Panc1 (cell line): ENCODE measurements at regions not wholly inside any gene's neighbourhood (a gene's known extent, or its start where the extent isn't known, plus 50 kb on each side); places are given as distances from the start of the nearest gene placed in this dataset.

Experiments
- ATAC-seq: fragments of 200-7000 bp; cut with Tn5 transposase; 2 replicates; pipeline ENCODE4 v1.9.1; 2020; ENCODE audit warnings: mild to moderate bottlenecking, moderate library complexity
- BruUV-seq: library from RNA; stranded (reverse); fragments of 400-500 nt; replicated peaks from 2 replicates; lab custom pipeline; 2021; lab: Mats Ljungman, UMichigan
- CTCF ChIA-PET: fragments of 300-600 bp; sonication (Branson Sonifier 250); formaldehyde crosslinking; loops from one replicate; lab custom pipeline; 2022; ENCODE audit warnings: antibody characterized with exemption; lab: Charles Lee
- POLR2A ChIA-PET: fragments of 300-600 bp; sonication (Branson Sonifier 250); formaldehyde crosslinking; loops from one replicate; lab custom pipeline; 2022; ENCODE audit warnings: antibody characterized with exemption; lab: Charles Lee
- DNase-seq: peaks from one replicate; pipeline ENCODE4 v3.0.0-alpha.2; 2010; ENCODE audit warnings: low read depth, low spot score
- H3K27ac ChIP-seq: 2 replicates; pipeline ENCODE4 v1.5.1; 2011; ENCODE audit warnings: mild to moderate bottlenecking, low read length, inconsistent platforms
- H3K27me3 ChIP-seq: fragments of 200-500 bp; sonication (Bioruptor generic); 2 replicates; pipeline ENCODE4 v1.6.0; 2014; ENCODE audit warnings: low read length, inconsistent platforms; ENCODE audit not compliant: control insufficient read depth, insufficient read depth
- H3K36me3 ChIP-seq: fragments of 200-500 bp; sonication (Bioruptor generic); 2 replicates; pipeline ENCODE4 v1.5.1; 2014; ENCODE audit warnings: inconsistent platforms, mild to moderate bottlenecking, low read length, moderate library complexity; ENCODE audit not compliant: control insufficient read depth, insufficient read depth
- H3K4me1 ChIP-seq: 2 replicates; pipeline ENCODE4 v1.5.1; 2011; ENCODE audit warnings: inconsistent platforms, mild to moderate bottlenecking, low read length, moderate library complexity; ENCODE audit not compliant: control insufficient read depth, insufficient read depth
- H3K4me3 ChIP-seq, 2 experiments: 2 replicates each; pipeline ENCODE4 v1.5.1; 2011 to 2012; ENCODE audit warnings: low read depth in 2 of 2, low read length in 2 of 2, mild to moderate bottlenecking in 2 of 2, inconsistent platforms in 1 of 2, moderate library complexity in 1 of 2
- H3K9me3 ChIP-seq: fragments of 200-500 bp; sonication (Bioruptor generic); 2 replicates; pipeline ENCODE4 v1.5.1; 2014; ENCODE audit warnings: low read depth, mild to moderate bottlenecking, inconsistent platforms, low read length, moderate library complexity; ENCODE audit not compliant: control insufficient read depth, insufficient read depth
- CTCF ChIP-seq: fragments of 450-650 bp; IDR thresholded peaks from 2 replicates; pipeline ENCODE4 v1.5.1; 2017; ENCODE audit warnings: mild to moderate bottlenecking
- POLR2AphosphoS5 ChIP-seq: IDR thresholded peaks from 2 replicates; pipeline ENCODE4 v1.6.1; 2012; ENCODE audit warnings: mild to moderate bottlenecking, low read depth, low read length, moderate library complexity
- REST ChIP-seq, 2 experiments: IDR thresholded peaks; 2 replicates each; pipeline ENCODE4 v1.6.1; 2011 to 2012; ENCODE audit warnings: low read depth in 2 of 2, control low read depth in 1 of 2, low read length in 1 of 2, mild to moderate bottlenecking in 1 of 2, moderate library complexity in 1 of 2; ENCODE audit not compliant: insufficient read depth in 1 of 2
- SIN3A ChIP-seq: IDR thresholded peaks from 2 replicates; pipeline ENCODE4 v1.6.1; 2012; ENCODE audit warnings: low read depth, mild to moderate bottlenecking, low read length, moderate library complexity, borderline replicate concordance; ENCODE audit not compliant: insufficient read depth
- TCF7L2 ChIP-seq: IDR thresholded peaks from 2 replicates; pipeline ENCODE4 v1.6.1; 2011; ENCODE audit warnings: mild to moderate bottlenecking, low read depth, low read length, inconsistent platforms
- in situ Hi-C: cut with HindIII; loops from 2 replicates; pipeline ENCODE4 v1.10.0; 2016; ENCODE audit warnings: low sequenced_read_pairs, low pct_unique_long_range_greater_than_20kb
- intact Hi-C: fragments of 100-400 bp; cut with micrococcal nuclease; formaldehyde crosslinking; loops from one replicate; pipeline ENCODE4 v1.10.0; 2022; ENCODE audit not compliant: unreplicated experiment

GRCh38 chr2:70397186-70397585, 95.3 kb upstream of the FAM136A start:
- ChIA-PET POLR2A (no interaction called here), CTCF (no interaction called here)
- DNase-seq (no peak), ATAC-seq (no peak)
- Histone ChIP-seq H3K4me3 (no peak overlapping the region), H3K4me1 (no peaks in the 10 kb centered on the region), H3K9me3 (no peaks in the 10 kb centered on the region), H3K27ac (no peak overlapping the region), H3K27me3 (peaks cover 14% of the 10 kb centered on the region), H3K36me3 (no peaks in the 10 kb centered on the region)
- intact Hi-C loops (no loop called here), in situ Hi-C loops (no loop called here)
- no TSS peak for BruUV-seq
- TF ChIP-seq CTCF = no peak
- no peak for TF ChIP-seq REST (IDR thresholded peaks at IDR 0.05; ENCODE audit: insufficient read depth in 1 of 2, low read depth in 2 of 2, low read length in 1 of 2)
- no peak for TF ChIP-seq POLR2AphosphoS5
- TF ChIP-seq TCF7L2 = no peak
- no peak for TF ChIP-seq SIN3A

- Histone ChIP-seq H3K9me3 (no peaks in the 10 kb centered on the region), H3K27ac (no peak overlapping the region), H3K36me3 (no peaks in the 10 kb centered on the region), H3K4me3 (no peak overlapping the region), H3K4me1 (no peaks in the 10 kb centered on the region), H3K27me3 (peaks cover 14% of the 10 kb centered on the region)
- TF ChIP-seq CTCF (no peak), TCF7L2 (no peak), SIN3A (no peak), REST (IDR thresholded peaks at IDR 0.05; ENCODE audit: insufficient read depth in 1 of 2, low read depth in 2 of 2, low read length in 1 of 2) (no peak), POLR2AphosphoS5 (no peak)
- DNase-seq = no peak
- no peak for ATAC-seq
- BruUV-seq = no TSS peak
- ChIA-PET CTCF (no interaction called here), POLR2A (no interaction called here)
- in situ Hi-C loops (no loop called here), intact Hi-C loops (no loop called here)
These were observed 94.7 kb upstream of the FAM136A start for GRCh38 chr2:70396612-70397011.
